ENCODE measurements at regions not wholly inside any gene's neighbourhood (a gene's known extent, or its start where the extent isn't known, plus 50 kb on each side); places are given as distances from the start of the nearest gene placed in this dataset.

DNA sequence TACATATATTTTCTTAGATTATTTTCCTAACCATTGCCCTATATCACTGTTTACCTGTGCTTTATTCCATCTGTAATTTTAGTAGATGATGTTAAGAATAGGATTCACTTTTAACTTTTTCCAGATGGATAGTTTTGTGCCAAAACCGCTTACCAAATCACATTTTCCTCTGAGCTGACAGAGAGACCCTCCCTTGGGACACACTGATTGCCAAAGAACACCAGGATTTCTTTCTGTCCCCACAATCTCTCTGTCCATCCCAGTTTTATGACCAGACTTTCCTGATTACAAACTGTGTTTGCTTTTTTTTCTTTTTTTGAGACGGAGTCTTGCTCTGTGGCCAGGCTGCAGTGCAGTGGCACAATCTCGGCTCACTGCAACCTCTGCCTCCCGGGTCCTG is 81.3 kb upstream of the SPATA31C2 start:
- Histone ChIP-seq H3K9me3 (ENCODE audit: control insufficient read depth, insufficient read depth, low read length) (no peaks in the 10 kb centered on the region), H3K27me3 (ENCODE audit: control insufficient read depth, insufficient read depth, low read length) (no peaks in the 10 kb centered on the region), H3K4me3 (ENCODE audit: low read depth, low read length) (no peak overlapping the region), H3K36me3 (ENCODE audit: control insufficient read depth, insufficient read depth, low read length) (no peaks in the 10 kb centered on the region), H3K4me1 (ENCODE audit: control insufficient read depth, insufficient read depth, low read length) (peaks cover 9% of the 10 kb centered on the region), H3K9ac (ENCODE audit: low read depth, low read length) (no peak overlapping the region)

DNA sequence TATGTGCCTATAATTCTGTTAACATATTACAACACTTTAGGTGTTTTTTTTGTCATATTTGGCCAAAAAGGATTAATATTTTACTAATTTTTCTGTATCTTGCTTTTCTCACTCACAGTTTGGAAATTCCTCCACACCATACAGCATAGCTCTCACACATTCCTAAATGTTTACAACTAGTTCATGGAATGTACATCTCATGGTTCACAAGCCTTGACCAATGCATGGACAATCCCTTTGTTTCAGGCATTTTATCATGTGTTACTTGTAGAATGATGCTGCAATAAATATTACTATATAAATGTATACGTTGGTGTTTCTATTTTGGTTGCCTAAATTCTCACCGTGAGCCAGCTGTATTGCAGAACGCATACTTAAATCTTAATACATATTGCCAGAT is 80.5 kb upstream of the SPATA31C2 start:
- no peaks in the 10 kb centered on the region for H3K27me3 ChIP-seq (ENCODE audit: control insufficient read depth, insufficient read depth, low read length)
- no peak overlapping the region for H3K4me3 ChIP-seq (ENCODE audit: low read depth, low read length)
- H3K36me3 ChIP-seq (ENCODE audit: control insufficient read depth, insufficient read depth, low read length), result no peaks in the 10 kb centered on the region
- no peak overlapping the region for H3K9ac ChIP-seq (ENCODE audit: low read depth, low read length)
- H3K4me1 ChIP-seq (ENCODE audit: control insufficient read depth, insufficient read depth, low read length), result peaks cover 7% of the 10 kb centered on the region
- H3K9me3 ChIP-seq (ENCODE audit: control insufficient read depth, insufficient read depth, low read length), result no peaks in the 10 kb centered on the region

DNA sequence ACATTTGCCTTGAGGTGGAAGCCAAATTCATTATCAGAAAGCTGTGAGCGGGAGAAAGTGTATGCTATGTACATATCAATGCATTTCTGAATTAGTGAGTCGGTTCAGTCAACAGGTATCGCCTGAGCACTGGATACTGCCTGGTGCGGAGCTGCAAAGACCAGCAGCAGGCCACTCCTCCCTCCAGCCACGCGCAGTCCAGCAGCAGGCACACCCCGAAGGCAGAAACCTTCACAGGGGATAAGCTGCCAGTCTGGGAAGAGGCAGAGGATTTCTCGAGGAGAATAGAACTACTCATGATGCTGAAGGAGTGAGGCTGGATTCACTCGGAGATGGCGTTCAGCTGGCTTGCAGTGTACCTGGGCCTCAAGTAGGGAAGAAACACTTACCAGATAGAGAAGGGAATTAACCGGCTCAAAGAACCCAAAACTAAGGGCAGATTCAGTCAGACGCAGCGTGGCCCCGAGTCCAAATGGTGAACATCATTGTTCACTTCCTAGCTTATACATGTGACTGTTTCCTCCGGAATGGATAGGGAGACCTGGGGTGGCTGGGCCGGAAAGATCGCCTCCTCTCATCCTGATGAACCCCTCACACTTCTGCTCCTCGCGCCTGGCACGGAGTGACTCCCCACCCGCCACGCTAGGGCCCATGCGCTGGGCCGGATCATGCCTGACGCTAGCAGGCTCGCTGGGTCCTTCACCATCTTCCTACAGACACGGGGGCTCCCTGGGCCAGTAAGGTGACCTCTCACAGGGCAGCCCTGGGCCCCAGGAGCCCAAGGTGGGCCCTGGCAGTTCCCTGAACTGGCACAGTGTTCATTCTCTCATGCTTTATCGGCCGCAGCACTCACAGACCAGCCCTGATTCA is 78.1 kb upstream of the SPATA31C2 start:
- H3K9ac ChIP-seq (ENCODE audit: low read depth, low read length), result no peak overlapping the region
- H3K36me3 ChIP-seq (ENCODE audit: control insufficient read depth, insufficient read depth, low read length), result no peaks in the 10 kb centered on the region
- H3K27me3 ChIP-seq (ENCODE audit: control insufficient read depth, insufficient read depth, low read length), result no peaks in the 10 kb centered on the region
- peaks cover 10% of the 10 kb centered on the region for H3K4me1 ChIP-seq (ENCODE audit: control insufficient read depth, insufficient read depth, low read length)
- no peaks in the 10 kb centered on the region for H3K9me3 ChIP-seq (ENCODE audit: control insufficient read depth, insufficient read depth, low read length)
- H3K4me3 ChIP-seq (ENCODE audit: low read depth, low read length), result no peak overlapping the region

DNA sequence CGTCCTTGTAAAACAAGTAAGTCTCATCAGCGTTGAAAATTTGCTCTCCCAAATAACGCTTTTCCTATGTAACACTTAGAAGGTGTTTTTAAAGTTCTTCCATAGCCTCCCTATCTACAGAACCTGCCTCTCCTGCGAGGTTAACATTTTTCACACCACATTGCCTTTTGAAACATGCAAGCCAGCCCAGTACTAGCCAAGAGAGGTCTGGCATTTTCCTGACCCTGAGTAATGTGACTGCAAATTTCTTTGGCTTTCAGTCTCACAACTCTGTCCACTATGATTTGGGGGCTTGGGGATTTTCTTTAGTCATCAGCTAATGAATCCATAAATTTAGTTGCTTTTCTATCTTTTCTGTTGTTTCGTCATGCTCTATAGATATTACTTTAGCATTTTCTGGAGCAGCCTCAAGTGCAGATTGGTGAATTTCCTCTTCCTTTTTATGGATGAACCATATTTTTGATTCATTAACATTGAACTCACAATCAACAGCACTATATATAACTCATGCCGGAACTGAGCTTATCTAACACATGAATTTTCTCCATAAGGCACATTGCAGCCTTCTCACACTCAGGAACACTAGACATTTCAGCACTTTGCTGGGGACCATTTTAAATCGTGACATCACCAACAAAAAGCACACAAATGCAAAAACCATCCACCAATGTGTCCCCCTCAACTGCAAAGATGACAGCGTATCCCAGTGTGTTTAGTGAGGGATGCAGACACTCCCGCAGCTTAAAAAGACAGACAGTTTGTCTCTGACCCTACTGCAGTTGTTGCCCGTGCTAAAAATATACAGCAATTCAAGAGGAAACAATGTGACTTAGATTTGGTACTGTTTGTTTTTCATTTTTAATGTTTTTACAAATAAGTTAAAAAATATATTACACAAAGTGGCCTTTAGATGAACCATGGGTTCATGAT is 77.2 kb upstream of the SPATA31C2 start:
- no peak overlapping the region for H3K4me3 ChIP-seq (ENCODE audit: low read depth, low read length)
- no peaks in the 10 kb centered on the region for H3K9me3 ChIP-seq (ENCODE audit: control insufficient read depth, insufficient read depth, low read length)
- no peaks in the 10 kb centered on the region for H3K27me3 ChIP-seq (ENCODE audit: control insufficient read depth, insufficient read depth, low read length)
- peaks cover 10% of the 10 kb centered on the region for H3K4me1 ChIP-seq (ENCODE audit: control insufficient read depth, insufficient read depth, low read length)
- no peak overlapping the region for H3K9ac ChIP-seq (ENCODE audit: low read depth, low read length)
- H3K36me3 ChIP-seq (ENCODE audit: control insufficient read depth, insufficient read depth, low read length), result no peaks in the 10 kb centered on the region

DNA sequence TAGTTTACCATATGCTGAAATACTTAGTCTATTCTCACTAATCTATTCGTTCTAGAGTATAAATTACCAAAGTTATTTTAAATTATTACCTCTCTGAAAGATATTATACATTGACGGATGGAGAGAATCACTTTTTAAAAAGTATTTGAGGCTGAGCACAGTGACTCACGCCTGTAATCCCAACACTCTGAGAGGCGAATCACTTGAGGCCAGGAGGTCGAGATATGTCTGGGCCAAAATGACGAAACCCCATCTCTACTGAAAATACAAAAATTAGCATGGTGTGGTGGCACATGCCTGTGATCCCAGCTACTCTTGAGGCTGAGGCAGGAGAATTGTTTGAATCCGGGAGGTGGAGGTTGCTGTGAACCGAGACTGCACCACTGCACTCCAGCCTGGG is 64.0 kb upstream of the SPATA31C2 start:
- Histone ChIP-seq H3K9me3 (ENCODE audit: control insufficient read depth, insufficient read depth, low read length) (no peaks in the 10 kb centered on the region), H3K27me3 (ENCODE audit: control insufficient read depth, insufficient read depth, low read length) (no peaks in the 10 kb centered on the region)

DNA sequence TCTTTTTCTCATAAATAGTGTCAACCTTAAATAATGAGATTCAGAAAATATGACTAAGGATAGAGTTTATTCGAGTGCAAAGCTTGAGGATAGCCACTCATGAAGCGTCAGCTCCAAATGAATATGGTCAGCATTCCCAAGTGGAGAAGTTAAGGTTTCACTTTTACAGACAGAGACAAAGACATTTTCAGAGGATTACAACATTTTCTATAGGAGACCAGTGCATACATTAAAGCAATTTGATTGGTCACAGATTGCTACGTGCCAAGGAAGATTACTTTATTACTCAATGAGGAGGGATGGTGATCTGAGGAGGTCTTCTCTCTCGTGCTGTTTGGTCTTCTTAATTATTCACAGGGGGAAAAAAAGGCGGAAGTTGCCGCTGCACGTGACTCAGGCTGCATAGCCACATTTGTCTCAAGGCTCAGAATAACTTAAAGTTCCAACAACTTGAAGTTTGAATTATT is 60.1 kb upstream of the SPATA31C2 start:
- H3K9ac ChIP-seq (ENCODE audit: low read depth, low read length), result no peak overlapping the region
- H3K36me3 ChIP-seq (ENCODE audit: control insufficient read depth, insufficient read depth, low read length), result no peaks in the 10 kb centered on the region
- peaks cover 5% of the 10 kb centered on the region for H3K4me1 ChIP-seq (ENCODE audit: control insufficient read depth, insufficient read depth, low read length)
- no peaks in the 10 kb centered on the region for H3K27me3 ChIP-seq (ENCODE audit: control insufficient read depth, insufficient read depth, low read length)
- no peak overlapping the region for H3K4me3 ChIP-seq (ENCODE audit: low read depth, low read length)
- no peaks in the 10 kb centered on the region for H3K9me3 ChIP-seq (ENCODE audit: control insufficient read depth, insufficient read depth, low read length)

More for the DNA sequence above, 64.0 kb upstream of the SPATA31C2 start:
- Histone ChIP-seq H3K36me3 (ENCODE audit: control insufficient read depth, insufficient read depth, low read length) (no peaks in the 10 kb centered on the region), H3K4me1 (ENCODE audit: control insufficient read depth, insufficient read depth, low read length) (no peaks in the 10 kb centered on the region), H3K4me3 (ENCODE audit: low read depth, low read length) (no peak overlapping the region), H3K9ac (ENCODE audit: low read depth, low read length) (no peak overlapping the region)

DNA sequence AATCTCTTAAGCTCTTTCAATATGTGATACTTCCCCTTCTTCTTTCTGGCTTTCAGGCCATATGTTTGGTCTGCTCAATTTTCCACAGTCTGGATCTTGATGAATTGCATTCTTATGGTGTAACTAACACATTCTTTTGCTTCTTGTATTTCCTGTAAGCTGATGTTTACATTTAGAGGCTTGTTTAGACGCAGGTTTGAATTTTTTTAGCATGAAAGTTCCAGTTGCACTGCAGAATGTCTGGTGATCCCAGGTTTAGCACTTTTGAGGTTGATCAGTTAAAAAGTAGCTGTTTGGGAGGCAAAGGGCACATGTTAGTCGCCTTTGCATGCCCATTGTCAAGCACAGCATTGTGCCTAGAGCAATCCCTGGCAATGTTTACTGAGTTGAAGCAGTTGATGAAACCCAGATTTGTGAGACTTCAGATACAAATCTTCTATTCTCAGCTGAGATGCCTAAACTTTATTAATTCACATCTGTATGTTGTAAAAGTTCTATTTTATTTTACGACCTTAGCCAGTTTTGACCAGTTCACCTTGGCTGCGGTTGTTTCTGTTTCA is 59.6 kb upstream of the SPATA31C2 start:
- H3K9ac ChIP-seq (ENCODE audit: low read depth, low read length), result no peak overlapping the region
- no peak overlapping the region for H3K4me3 ChIP-seq (ENCODE audit: low read depth, low read length)
- H3K4me1 ChIP-seq (ENCODE audit: control insufficient read depth, insufficient read depth, low read length), result peaks cover 5% of the 10 kb centered on the region

DNA sequence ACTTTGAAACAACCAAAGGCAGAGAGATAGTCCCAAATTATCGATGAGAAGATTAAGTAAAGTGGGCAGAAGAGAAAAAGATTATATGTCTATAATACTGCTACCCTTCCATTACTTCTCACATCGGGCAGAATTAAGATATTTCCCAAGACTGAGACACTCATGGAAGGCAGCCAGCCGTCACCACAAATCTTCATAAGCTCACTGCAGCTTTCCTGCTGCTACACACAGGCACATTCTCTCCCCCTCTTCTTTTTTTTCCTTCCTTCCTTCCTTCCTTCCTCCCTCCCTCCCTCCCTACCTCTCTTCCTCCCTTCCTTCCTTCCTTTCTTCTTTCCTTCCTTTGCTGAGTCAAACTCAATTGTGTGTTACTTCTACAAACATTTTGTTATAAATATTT is 58.7 kb upstream of the SPATA31C2 start:
- Histone ChIP-seq H3K4me3 (ENCODE audit: low read depth, low read length) (no peak overlapping the region), H3K36me3 (ENCODE audit: control insufficient read depth, insufficient read depth, low read length) (no peaks in the 10 kb centered on the region), H3K9me3 (ENCODE audit: control insufficient read depth, insufficient read depth, low read length) (no peaks in the 10 kb centered on the region), H3K27me3 (ENCODE audit: control insufficient read depth, insufficient read depth, low read length) (no peaks in the 10 kb centered on the region), H3K4me1 (ENCODE audit: control insufficient read depth, insufficient read depth, low read length) (peaks cover 5% of the 10 kb centered on the region), H3K9ac (ENCODE audit: low read depth, low read length) (no peak overlapping the region)

More for the DNA sequence above, 59.6 kb upstream of the SPATA31C2 start:
- Histone ChIP-seq H3K36me3 (ENCODE audit: control insufficient read depth, insufficient read depth, low read length) (no peaks in the 10 kb centered on the region), H3K27me3 (ENCODE audit: control insufficient read depth, insufficient read depth, low read length) (no peaks in the 10 kb centered on the region), H3K9me3 (ENCODE audit: control insufficient read depth, insufficient read depth, low read length) (no peaks in the 10 kb centered on the region)

DNA sequence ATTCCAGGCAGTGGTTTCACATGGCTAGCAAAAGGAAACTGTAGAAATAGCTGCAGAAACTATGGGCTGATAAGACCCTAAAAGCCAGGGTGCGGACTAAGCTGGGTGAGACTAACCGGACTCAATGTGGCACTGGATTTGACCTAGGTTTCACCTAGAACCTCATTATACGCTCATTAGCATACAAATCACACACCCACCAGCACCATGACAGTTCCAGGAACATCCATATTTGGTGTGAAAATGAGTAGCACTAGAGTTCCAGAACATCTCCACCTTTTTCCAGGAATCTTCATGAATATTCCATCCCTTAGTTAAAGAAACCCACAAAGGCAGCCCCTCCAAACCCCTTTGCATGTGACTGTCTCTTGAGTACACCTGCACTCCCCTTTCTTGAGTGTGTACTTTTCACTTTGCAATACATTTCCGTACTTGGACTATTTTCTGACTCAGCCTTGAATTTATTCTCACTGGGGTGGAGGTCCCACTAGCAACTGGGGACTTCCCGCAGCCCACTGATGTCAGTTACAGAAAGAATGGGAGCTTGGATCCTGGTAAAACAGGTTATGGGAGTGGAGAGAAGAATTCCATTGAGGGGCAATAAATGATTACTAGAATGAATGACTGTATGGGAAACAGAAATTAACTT is 58.0 kb upstream of the SPATA31C2 start:
- no peak overlapping the region for H3K4me3 ChIP-seq (ENCODE audit: low read depth, low read length)
- H3K9ac ChIP-seq (ENCODE audit: low read depth, low read length), result no peak overlapping the region
- no peaks in the 10 kb centered on the region for H3K9me3 ChIP-seq (ENCODE audit: control insufficient read depth, insufficient read depth, low read length)
- peaks cover 5% of the 10 kb centered on the region for H3K4me1 ChIP-seq (ENCODE audit: control insufficient read depth, insufficient read depth, low read length)
- no peaks in the 10 kb centered on the region for H3K36me3 ChIP-seq (ENCODE audit: control insufficient read depth, insufficient read depth, low read length)
- H3K27me3 ChIP-seq (ENCODE audit: control insufficient read depth, insufficient read depth, low read length), result no peaks in the 10 kb centered on the region

DNA sequence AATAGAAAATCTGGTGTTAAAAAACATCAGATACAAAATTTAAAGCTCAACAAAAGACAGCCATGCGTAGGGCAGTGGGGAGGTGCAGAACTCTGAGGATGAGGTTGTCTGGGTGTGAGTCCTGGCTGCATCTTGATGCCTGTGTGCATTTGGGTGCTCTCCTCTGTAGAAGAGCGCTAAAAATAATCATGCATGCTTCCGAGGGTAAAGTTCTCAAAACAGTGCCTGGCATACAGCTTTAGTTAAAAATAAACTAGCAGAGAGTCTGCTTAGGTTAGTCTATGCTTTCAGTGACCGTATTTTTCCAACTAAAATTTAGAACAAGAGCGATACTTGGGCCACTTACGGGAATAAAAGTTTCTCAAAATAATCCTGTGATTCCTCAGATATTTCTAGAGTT is 55.5 kb upstream of the SPATA31C2 start:
- Histone ChIP-seq H3K4me3 (ENCODE audit: low read depth, low read length) (no peak overlapping the region), H3K36me3 (ENCODE audit: control insufficient read depth, insufficient read depth, low read length) (no peaks in the 10 kb centered on the region), H3K9me3 (ENCODE audit: control insufficient read depth, insufficient read depth, low read length) (no peaks in the 10 kb centered on the region), H3K9ac (ENCODE audit: low read depth, low read length) (no peak overlapping the region), H3K4me1 (ENCODE audit: control insufficient read depth, insufficient read depth, low read length) (peaks cover 5% of the 10 kb centered on the region), H3K27me3 (ENCODE audit: control insufficient read depth, insufficient read depth, low read length) (no peaks in the 10 kb centered on the region)

DNA sequence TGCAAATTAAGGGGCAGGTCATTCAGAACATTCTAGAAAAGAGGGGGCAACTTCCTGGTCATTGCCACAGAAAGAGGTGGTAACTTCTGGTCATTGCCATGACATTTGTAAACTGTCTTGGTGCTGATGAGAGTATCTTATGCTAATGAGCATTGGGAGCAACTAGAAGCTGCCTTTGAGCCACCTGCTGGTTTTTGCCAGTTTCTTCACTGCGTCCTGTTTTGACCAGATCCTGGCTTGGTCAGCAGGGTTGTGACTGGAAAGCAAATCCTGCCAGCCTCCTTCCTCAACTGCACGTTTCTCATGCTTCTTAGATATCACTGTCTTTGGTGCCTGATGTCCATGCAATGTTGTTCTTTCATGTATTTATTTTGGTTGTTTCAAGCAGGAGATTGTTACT is 53.2 kb upstream of the SPATA31C2 start:
- no peak overlapping the region for H3K4me3 ChIP-seq (ENCODE audit: low read depth, low read length)
- no peaks in the 10 kb centered on the region for H3K9me3 ChIP-seq (ENCODE audit: control insufficient read depth, insufficient read depth, low read length)
- no peaks in the 10 kb centered on the region for H3K4me1 ChIP-seq (ENCODE audit: control insufficient read depth, insufficient read depth, low read length)
- H3K9ac ChIP-seq (ENCODE audit: low read depth, low read length), result no peak overlapping the region
- no peaks in the 10 kb centered on the region for H3K36me3 ChIP-seq (ENCODE audit: control insufficient read depth, insufficient read depth, low read length)
- no peaks in the 10 kb centered on the region for H3K27me3 ChIP-seq (ENCODE audit: control insufficient read depth, insufficient read depth, low read length)
